Psoas muscle (tissue), 7 donors: ENCODE measurements at regions not wholly inside any gene's neighbourhood (a gene's known extent, or its start where the extent isn't known, plus 50 kb on each side); places are given as distances from the start of the nearest gene placed in this dataset.

Experiments
- ATAC-seq, 4 donors: fragments of 200-7000 bp; cut with Tn5 transposase; one replicate each; pipeline ENCODE4 v1.9.1; 2020; ENCODE audit warnings: moderate library complexity in 3 of 4, mild to moderate bottlenecking in 2 of 4
- DNase-seq, 2 donors: peaks; one replicate each; pipeline ENCODE4 v3.0.0-alpha.2; 2020
- H3K27ac ChIP-seq: fragments of 200-600 bp; one replicate; pipeline ENCODE4 v1.8.0; 2022
- H3K27me3 ChIP-seq, 3 donors: fragments of 200-600 bp in 1 of 3; one replicate each; pipeline versions ENCODE4 v1.6.1 to v1.8.0; 2013 to 2022; ENCODE audit warnings: low read length in 2 of 3, mild to moderate bottlenecking in 2 of 3, moderate library complexity in 1 of 3; ENCODE audit not compliant: insufficient read depth in 3 of 3
- H3K36me3 ChIP-seq, 2 donors: fragments of 200-600 bp in 1 of 2; one replicate each; pipeline versions ENCODE4 v1.6.1 to v1.8.0; 2013 to 2022; ENCODE audit warnings: low read depth in 1 of 2, mild to moderate bottlenecking in 1 of 2, moderate library complexity in 1 of 2; ENCODE audit not compliant: insufficient read depth in 1 of 2
- H3K4me1 ChIP-seq: fragments of 200-600 bp; one replicate; pipeline ENCODE4 v1.8.0; 2022
- H3K4me3 ChIP-seq: fragments of 200-600 bp; one replicate; pipeline ENCODE4 v1.8.0; 2022; ENCODE audit warnings: mild to moderate bottlenecking
- H3K9me3 ChIP-seq: fragments of 200-600 bp; one replicate; pipeline ENCODE4 v1.8.0; 2022
- WGBS, 3 donors: extraction: QIAGEN DNeasy Blood & Tissue Kit; methylation state at CpG; one replicate each; pipeline versions ENCODE4 v1.1.6 to v1.1.7; 2013; 5-methylcytosine and 5-hydroxymethylcytosine counted together
- intact Hi-C, 2 donors: fragments of 100-400 bp; cut with DNase I; formaldehyde crosslinking; loops; one replicate each; pipeline versions ENCODE4 v1.11.0 to v1.14.2; 2022
- TF ChIP-seq, protein P1 (sequence below): fragments of 200-600 bp; IDR thresholded peaks from one replicate; pipeline ENCODE4 v1.8.0; 2022; ENCODE audit warnings: antibody characterized with exemption
- donor health status: healthy with polysubstance abuse.
- donor health status: DM: no; HTN: no; CAD: no; lungs with moderate emphysema.
- donor health status: Bipolar disorder and iron deficiency.
- donor health status: healthy.
- donor health status: DM: yes; HTN: yes; CAD: no.
- donor health status: DM: no; HTN: no; CAD: no.
- donor health status: DM: yes; HTN: yes; CAD: no.

DNA sequence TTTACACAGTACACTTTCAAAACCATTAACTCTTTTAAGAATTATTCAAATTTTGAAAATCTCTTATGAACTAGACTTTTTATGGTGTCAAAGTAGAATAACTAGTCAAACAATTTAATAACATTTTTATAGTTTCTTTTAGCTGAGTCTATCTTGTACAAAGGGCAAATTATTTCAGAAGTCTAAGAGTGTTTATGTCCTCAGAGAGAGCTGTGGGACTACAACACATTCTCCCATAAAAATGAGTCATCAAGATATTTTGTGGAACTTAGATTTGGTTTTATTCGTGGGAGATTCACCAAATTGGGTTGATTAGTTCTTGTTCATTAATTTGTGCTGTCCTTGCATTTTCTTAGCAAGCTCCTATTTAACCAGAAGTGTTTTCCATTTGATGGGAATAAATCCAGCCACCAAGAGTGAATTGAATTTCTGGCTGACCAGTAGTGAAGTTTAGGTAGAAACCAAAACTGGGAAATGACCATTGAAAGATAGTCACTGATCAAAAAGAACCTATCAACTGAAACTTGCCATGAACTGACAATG, 291.0 kb downstream of the DLEU7 start:
- Histone ChIP-seq H3K27ac (no peak overlapping the region), H3K27me3 (no peaks in the 10 kb centered on the region), H3K9me3 (no peaks in the 10 kb centered on the region), H3K36me3 (no peaks in the 10 kb centered on the region), H3K4me1 (peaks cover 4% of the 10 kb centered on the region), H3K4me3 (no peak overlapping the region)
- TF ChIP-seq, protein P1, sequence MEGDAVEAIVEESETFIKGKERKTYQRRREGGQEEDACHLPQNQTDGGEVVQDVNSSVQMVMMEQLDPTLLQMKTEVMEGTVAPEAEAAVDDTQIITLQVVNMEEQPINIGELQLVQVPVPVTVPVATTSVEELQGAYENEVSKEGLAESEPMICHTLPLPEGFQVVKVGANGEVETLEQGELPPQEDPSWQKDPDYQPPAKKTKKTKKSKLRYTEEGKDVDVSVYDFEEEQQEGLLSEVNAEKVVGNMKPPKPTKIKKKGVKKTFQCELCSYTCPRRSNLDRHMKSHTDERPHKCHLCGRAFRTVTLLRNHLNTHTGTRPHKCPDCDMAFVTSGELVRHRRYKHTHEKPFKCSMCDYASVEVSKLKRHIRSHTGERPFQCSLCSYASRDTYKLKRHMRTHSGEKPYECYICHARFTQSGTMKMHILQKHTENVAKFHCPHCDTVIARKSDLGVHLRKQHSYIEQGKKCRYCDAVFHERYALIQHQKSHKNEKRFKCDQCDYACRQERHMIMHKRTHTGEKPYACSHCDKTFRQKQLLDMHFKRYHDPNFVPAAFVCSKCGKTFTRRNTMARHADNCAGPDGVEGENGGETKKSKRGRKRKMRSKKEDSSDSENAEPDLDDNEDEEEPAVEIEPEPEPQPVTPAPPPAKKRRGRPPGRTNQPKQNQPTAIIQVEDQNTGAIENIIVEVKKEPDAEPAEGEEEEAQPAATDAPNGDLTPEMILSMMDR = no peak
- no peak for ATAC-seq
- intact Hi-C loops = loop anchor here in 1 of 2 donors (10.0 kb wide), 1 partner anchor 242 kb away; no protein-coding TSS in a partner anchor
- DNase-seq = no peak
- 29 to 63% (median 37%) methylated on average over 1 of the region's 1 CpG for WGBS, 3 donors

DNA sequence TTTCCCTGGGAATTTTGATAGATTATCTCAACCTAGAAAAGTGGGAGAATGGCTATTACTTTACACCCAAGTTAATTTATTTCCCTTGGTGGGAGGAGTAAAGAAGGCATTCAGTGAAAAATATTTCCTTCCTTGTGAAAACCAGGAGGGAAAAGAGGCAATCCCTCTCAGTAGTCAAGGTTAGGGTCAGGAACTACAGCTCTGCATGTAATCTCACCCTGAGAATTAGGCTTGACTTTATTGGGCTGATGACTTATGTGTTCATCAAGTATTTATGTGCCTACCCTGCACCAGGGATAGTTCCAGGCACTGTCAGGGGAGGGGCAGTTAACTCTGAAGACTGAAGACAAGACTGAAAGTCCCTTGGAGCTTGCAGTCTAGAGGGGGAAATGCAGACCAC, 281.8 kb downstream of the DLEU7 start:
- Histone ChIP-seq H3K9me3 (no peaks in the 10 kb centered on the region), H3K4me3 (no peak overlapping the region), H3K36me3 (no peaks in the 10 kb centered on the region), H3K4me1 (no peaks in the 10 kb centered on the region), H3K27ac (no peak overlapping the region), H3K27me3 (no peaks in the 10 kb centered on the region)
- no peak for ATAC-seq
- DNase-seq = no peak
- TF ChIP-seq, protein P1 = no peak
- intact Hi-C loops = no loop called here

DNA sequence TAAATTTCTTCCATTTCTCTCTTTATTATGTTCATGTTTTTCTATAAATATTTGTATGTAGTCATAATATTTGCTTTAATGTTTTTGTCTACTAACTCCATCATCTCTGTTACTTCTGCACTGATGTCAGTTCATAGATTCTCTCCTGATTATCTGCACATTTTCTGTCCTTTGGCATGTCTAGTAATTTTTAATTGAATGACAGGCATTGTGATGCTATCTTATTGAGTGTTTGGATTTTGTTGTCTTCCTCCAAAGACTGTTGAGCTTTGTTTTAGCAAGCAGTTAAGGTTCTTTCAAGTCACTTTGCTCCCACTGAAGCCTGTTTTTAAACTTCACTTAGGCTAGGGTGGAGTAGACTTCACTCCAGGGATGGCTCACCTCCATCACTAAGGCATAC, 276.8 kb downstream of the DLEU7 start:
- no peak for DNase-seq
- no peaks in the 10 kb centered on the region for H3K4me1 ChIP-seq
- no peak for ATAC-seq
- H3K9me3 ChIP-seq = no peaks in the 10 kb centered on the region
- H3K36me3 ChIP-seq = no peaks in the 10 kb centered on the region
- no peak overlapping the region for H3K4me3 ChIP-seq
- intact Hi-C loops = no loop called here
- no peaks in the 10 kb centered on the region for H3K27me3 ChIP-seq
- no peak overlapping the region for H3K27ac ChIP-seq
- TF ChIP-seq, protein P1 = no peak

DNA sequence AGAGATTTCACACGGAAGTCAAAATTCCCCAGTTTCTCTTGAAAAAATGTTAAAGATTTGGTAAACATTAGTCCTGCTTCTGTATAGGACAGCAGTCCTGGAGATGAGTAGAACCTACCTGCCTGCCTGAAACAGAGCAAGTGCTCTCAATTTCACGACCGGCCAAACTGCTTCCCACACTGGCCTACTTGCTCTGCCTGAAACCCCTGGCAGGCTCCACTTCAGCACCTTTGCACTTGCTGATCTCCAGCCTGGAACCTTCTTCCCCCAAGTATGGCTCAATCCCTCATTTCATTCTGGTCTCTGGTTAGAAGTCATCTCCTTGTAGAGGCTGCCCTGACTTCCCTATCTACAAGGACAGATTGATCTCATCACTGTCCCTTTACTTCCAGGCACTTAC, 271.4 kb downstream of the DLEU7 start:
- TF ChIP-seq, protein P1 = no peak
- H3K36me3 ChIP-seq = no peaks in the 10 kb centered on the region
- H3K9me3 ChIP-seq = no peaks in the 10 kb centered on the region
- DNase-seq = no peak
- no peaks in the 10 kb centered on the region for H3K4me1 ChIP-seq
- no peaks in the 10 kb centered on the region for H3K27me3 ChIP-seq
- 45 to 67% (median 50%) methylated on average over 3 of the region's 3 CpGs for WGBS, 3 donors
- no peak for ATAC-seq
- no peak overlapping the region for H3K27ac ChIP-seq
- H3K4me3 ChIP-seq = no peak overlapping the region
- intact Hi-C loops = no loop called here

DNA sequence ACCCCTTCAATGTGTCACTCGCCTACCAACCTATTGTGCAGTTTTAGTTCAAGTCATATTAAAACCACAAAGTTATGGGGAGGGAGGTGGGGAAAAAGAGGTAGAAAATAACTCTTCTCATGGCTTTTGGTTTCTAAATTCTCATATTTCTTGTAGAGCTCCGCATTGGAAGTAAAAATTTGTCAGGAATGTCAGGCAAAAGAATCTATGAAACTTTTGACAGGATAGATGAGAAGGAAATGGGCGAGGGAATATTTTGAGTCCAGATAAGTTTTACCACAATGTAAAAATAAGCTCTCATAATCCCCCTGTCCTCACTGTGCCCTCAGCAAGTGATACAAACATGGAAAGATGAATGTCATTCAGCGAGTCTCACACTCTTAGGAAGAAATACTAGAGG, 270.4 kb downstream of the DLEU7 start:
- no peak for ATAC-seq
- no peak overlapping the region for H3K27ac ChIP-seq
- no peaks in the 10 kb centered on the region for H3K4me1 ChIP-seq
- intact Hi-C loops = no loop called here
- DNase-seq = no peak
- TF ChIP-seq, protein P1 = no peak
- H3K36me3 ChIP-seq = no peaks in the 10 kb centered on the region
- H3K4me3 ChIP-seq = no peak overlapping the region
- 50 to 58% (median 51%) methylated on average over 4 of the region's 4 CpGs for WGBS, 3 donors
- no peaks in the 10 kb centered on the region for H3K9me3 ChIP-seq
- no peaks in the 10 kb centered on the region for H3K27me3 ChIP-seq
